ENCODE measurements at regions not wholly inside any gene's neighbourhood (a gene's known extent, or its start where the extent isn't known, plus 50 kb on each side); places are given as distances from the start of the nearest gene placed in this dataset.

GRCh38 chr20:11043001-11043400 is 369.2 kb upstream of the JAG1 start:
- DNase-seq: no peak
- no peaks in the 10 kb centered on the region for H3K79me2 ChIP-seq (ENCODE audit: insufficient read depth)
- H3K9me3 ChIP-seq: no peaks in the 10 kb centered on the region
- 97% methylated on average over 2 of the region's 2 CpGs for WGBS (ENCODE audit: low lambda C conversion rate)
- no peak overlapping the region for H3K9ac ChIP-seq
- no peaks in the 10 kb centered on the region for H3K36me3 ChIP-seq (replicated peaks in 1 of 2; ENCODE audit: control insufficient read depth in 1 of 2, insufficient read depth in 2 of 2, low read length in 1 of 2)
- H4K20me1 ChIP-seq (ENCODE audit: insufficient read depth): no peaks in the 10 kb centered on the region
- no peaks in the 10 kb centered on the region for H3K4me1 ChIP-seq (ENCODE audit: control insufficient read depth in 1 of 2, insufficient read depth in 2 of 2, low read depth in 1 of 2, low read length in 1 of 2)
- no peak overlapping the region for H2AFZ ChIP-seq (ENCODE audit: low read depth)
- no peak overlapping the region for H3K27ac ChIP-seq (ENCODE audit: low read depth in 2 of 2, low read length in 1 of 2)
- no peak overlapping the region for H3K4me3 ChIP-seq (ENCODE audit: low read depth in 2 of 2, low read length in 1 of 2)
- no peaks in the 10 kb centered on the region for H3K27me3 ChIP-seq (ENCODE audit: insufficient read depth)
- H3F3A ChIP-seq (replicated peaks; ENCODE audit: insufficient read depth): no peaks in the 10 kb centered on the region
- ChIA-PET POLR2A (no interaction called here), CTCF (no interaction called here)
- no peaks in the 10 kb centered on the region for H3K9me2 ChIP-seq
- H3K4me2 ChIP-seq: no peak overlapping the region
- TF ChIP-seq PBX3 (IDR thresholded peaks at IDR 0.05): no peak
- TF ChIP-seq MAX (IDR thresholded peaks at IDR 0.05; ENCODE audit: low read depth): no peak
- TF ChIP-seq USF2 (IDR thresholded peaks at IDR 0.05; ENCODE audit: borderline replicate concordance, low read depth, low read length): no peak
- TF ChIP-seq RFX5 (IDR thresholded peaks at IDR 0.05; ENCODE audit: low read length): no peak
- no peak for TF ChIP-seq SIN3A (IDR thresholded peaks at IDR 0.05; ENCODE audit: borderline replicate concordance, low read depth, low read length)
- no peak for TF ChIP-seq JUND (IDR thresholded peaks at IDR 0.05)

GRCh38 chr20:11044561-11044960 is 370.8 kb upstream of the JAG1 start:
- POLR2A ChIA-PET: no interaction called here

More at GRCh38 chr20:11044561-11044960, 370.8 kb upstream of the JAG1 start:
- WGBS (ENCODE audit: low lambda C conversion rate): 73% methylated on average over 6 of the region's 6 CpGs
- Histone ChIP-seq H3K27ac (ENCODE audit: low read depth in 2 of 2, low read length in 1 of 2) (no peak overlapping the region), H3K79me2 (ENCODE audit: insufficient read depth) (no peaks in the 10 kb centered on the region), H2AFZ (ENCODE audit: low read depth) (no peak overlapping the region), H3K27me3 (ENCODE audit: insufficient read depth) (no peaks in the 10 kb centered on the region), H3K9me2 (no peaks in the 10 kb centered on the region), H3K36me3 (replicated peaks in 1 of 2; ENCODE audit: control insufficient read depth in 1 of 2, insufficient read depth in 2 of 2, low read length in 1 of 2) (no peaks in the 10 kb centered on the region), H3K4me2 (no peak overlapping the region), H4K20me1 (ENCODE audit: insufficient read depth) (no peaks in the 10 kb centered on the region), H3K4me3 (ENCODE audit: low read depth in 2 of 2, low read length in 1 of 2) (no peak overlapping the region), H3K9me3 (no peaks in the 10 kb centered on the region), H3F3A (replicated peaks; ENCODE audit: insufficient read depth) (no peaks in the 10 kb centered on the region), H3K9ac (no peak overlapping the region), H3K4me1 (ENCODE audit: control insufficient read depth in 1 of 2, insufficient read depth in 2 of 2, low read depth in 1 of 2, low read length in 1 of 2) (no peaks in the 10 kb centered on the region)
- TF ChIP-seq RCOR1 (IDR thresholded peaks at IDR 0.05; ENCODE audit: low read length): no peak
- TF ChIP-seq TCF12 (IDR thresholded peaks at IDR 0.05): no peak
- no peak for TF ChIP-seq RAD21 (IDR thresholded peaks at IDR 0.05; ENCODE audit: low read length)
- no peak for TF ChIP-seq SMC3 (IDR thresholded peaks at IDR 0.05; ENCODE audit: low read depth, low read length)
- TF ChIP-seq JUND (IDR thresholded peaks at IDR 0.05): no peak
- TF ChIP-seq IRF3 (IDR thresholded peaks at IDR 0.05; ENCODE audit: low read depth, low read length): no peak
- TF ChIP-seq MAX (IDR thresholded peaks at IDR 0.05; ENCODE audit: low read depth): no peak
- TF ChIP-seq MEF2A (IDR thresholded peaks at IDR 0.05; ENCODE audit: borderline replicate concordance, low read depth): no peak
- TF ChIP-seq ZBTB33 (IDR thresholded peaks at IDR 0.05; ENCODE audit: borderline replicate concordance, low read depth): no peak
- TF ChIP-seq NFIC (IDR thresholded peaks at IDR 0.05; ENCODE audit: borderline replicate concordance): no peak
- no peak for TF ChIP-seq TEAD4 (IDR thresholded peaks at IDR 0.05; ENCODE audit: borderline replicate concordance, insufficient read depth)
- TF ChIP-seq FOXM1 (IDR thresholded peaks at IDR 0.05; ENCODE audit: low read depth): no peak
- no peak for DNase-seq
- CTCF ChIA-PET: no interaction called here
